ENCODE measurements at regions not wholly inside any gene's neighbourhood (a gene's known extent, or its start where the extent isn't known, plus 50 kb on each side); places are given as distances from the start of the nearest gene placed in this dataset.
A peak's percentile ranks its signal among the peaks of the same experiment; 100 is the strongest.

DNA sequence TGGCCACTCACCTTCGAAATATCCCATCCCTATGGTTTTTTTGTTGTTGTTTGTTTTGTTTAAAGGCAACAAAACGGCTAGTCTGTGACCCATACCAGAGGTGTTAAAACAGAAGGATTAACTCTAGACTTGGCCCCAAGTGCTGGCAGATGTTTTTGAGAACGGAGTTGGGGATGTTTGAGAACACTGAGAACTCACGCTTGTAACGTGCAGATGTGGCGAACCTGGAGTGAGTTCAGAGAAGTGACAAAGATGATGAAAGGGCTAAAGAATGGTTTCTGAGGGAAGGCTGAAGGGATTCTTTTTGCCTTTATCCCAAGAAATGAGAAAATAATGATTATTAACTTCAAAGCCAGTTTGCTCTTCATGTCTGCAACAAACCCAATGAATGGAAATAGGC is 286.5 kb downstream of the ZNF608 start:
- DNase-seq = no peak

DNA sequence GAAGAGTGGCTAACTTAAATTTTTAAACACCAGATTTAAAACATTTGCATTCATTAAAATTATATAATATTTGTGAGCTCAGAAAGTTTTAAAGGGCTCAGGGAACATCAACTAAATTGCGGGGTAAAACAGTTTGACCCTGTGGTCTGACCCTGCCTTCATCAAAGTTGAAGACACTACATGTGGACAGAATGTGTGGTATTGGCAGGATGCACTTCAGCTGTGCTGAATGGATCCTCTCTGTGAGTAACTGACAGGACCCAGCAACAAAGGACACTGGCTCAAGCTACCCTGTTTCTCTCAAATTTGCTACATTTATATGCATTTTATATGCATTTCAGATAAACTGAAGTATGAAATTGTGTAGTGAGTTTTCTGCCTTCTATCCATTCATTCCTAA is 288.5 kb downstream of the ZNF608 start:
- no peak for DNase-seq

DNA sequence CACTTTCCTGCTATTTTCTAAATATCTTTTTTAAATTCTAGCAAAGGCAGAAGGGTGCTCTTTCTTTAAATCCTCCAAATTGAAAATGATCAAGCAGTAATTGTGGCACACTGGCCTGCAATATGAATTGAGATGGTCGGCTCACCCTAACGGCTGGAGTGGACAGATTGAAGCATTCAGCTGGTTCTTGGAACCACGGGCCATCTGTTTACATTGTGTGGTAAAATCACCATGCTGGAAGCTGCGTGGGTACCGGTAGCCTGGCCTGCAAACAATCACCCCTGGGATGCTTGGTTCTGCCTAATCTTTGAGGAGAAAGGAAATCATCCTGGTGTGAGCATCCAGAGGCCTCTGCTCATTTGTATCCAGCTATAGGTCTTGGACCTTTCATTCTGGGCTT is 289.3 kb downstream of the ZNF608 start:
- DNase-seq = no peak

- DNase-seq = no peak
Measured at GRCh38 chr5:124456249-124456648, 290.2 kb downstream of the ZNF608 start.

- DNase-seq = no peak
Measured at GRCh38 chr5:124454081-124454480, 292.4 kb downstream of the ZNF608 start.

- peak; percentile 56 for DNase-seq
Measured at GRCh38 chr5:124453221-124454051, 293.0 kb downstream of the ZNF608 start.

DNA sequence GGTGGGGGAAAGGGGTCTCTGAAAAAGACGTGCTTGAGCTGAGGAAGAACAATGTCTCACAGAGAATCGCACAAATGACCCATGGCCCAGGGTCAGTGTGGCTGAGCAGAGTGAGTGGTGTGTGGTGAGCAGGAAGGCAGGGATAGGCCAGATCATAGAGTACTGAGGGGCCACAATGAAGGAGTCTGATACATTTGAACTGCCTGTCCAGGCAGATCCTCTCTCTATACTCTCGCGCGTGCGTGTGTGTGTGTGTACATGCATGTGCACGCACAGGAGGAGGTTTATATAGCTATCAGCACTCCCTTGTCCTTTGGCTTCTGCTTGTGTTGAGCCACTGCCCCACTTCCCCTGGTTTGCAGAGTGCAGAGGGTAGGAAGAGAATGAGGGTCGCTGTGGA is 294.0 kb downstream of the ZNF608 start:
- DNase-seq = no peak

GRCh38 chr5:124451721-124452383 is 294.6 kb downstream of the ZNF608 start:
- no peak for DNase-seq

DNA sequence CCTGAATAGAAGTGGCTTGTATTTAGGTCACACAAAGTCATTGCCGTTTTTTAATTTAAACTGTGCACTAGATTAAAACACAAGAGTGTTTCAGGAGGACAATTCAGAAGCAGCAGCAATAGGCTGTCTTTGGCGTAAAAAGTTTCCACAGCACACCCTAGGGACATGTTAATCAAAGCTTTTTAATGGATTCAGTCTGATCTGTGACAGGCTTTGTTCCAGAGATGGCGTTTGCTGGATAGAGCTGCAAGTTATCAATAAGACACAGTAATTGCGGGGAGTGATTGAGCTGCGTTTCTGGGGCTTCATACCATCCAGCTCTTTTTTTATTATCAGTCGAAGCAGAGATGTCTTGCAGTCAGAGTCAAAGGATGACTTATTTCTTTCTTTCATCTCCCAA is 300.3 kb downstream of the ZNF608 start:
- no peak for DNase-seq

GRCh38 chr5:124445070-124445619 is 301.3 kb downstream of the ZNF608 start:
- DNase-seq = no peak

DNA sequence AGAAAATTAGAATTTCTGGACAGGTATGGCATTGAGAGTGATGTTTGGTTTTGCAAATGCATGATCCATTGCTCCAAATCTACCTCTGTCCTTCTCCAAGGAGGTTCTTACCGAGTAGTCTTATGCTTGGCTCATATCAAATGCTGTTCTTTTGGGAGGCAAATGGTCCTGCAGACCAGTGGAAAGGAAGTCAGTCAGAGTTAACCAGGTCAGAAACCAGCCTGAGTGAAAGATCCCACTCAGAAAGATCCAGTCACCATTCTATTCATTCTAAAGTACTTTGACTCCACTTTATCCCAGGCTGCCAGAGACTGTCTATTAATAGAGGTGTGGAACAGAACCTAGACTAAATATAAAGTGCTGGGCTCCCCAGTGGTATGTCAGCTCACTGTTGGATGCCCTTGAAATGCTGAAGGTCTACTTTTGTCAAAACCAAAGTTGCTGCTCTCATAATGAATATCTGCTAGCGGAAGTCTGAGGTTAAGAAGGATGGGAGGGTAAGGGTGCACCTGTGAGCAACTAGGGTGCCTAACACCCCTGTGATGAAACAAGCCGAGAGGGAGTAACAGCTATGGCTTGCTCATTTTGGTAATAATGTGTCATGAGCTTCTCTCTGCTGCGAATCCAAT is 302.2 kb downstream of the ZNF608 start:
- DNase-seq = peak; percentile 77

- no peak for DNase-seq
Measured at GRCh38 chr5:124440471-124440870, 306.0 kb downstream of the ZNF608 start.

DNA sequence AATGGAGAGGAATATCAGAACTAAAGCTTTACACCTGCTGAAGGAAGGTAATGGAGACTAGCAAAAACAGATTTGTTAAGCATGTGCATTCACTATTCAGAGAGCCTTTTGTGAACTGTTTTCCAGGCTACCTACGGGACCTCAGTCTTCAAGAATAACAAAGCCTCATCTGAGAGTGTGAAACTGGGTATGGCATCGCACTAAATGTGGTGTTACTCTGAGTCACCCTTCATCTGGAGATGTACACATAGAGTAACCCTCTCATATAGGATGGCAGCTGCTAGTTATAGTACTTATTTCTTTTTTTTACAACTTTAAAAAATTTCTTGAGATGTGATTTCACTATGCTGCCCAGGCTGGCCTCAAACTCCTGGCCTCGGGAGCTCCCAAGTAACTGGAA is 306.8 kb downstream of the ZNF608 start:
- peak; percentile 29 for DNase-seq

GRCh38 chr5:124438903-124439281 is 307.5 kb downstream of the ZNF608 start:
- no peak for DNase-seq

DNA sequence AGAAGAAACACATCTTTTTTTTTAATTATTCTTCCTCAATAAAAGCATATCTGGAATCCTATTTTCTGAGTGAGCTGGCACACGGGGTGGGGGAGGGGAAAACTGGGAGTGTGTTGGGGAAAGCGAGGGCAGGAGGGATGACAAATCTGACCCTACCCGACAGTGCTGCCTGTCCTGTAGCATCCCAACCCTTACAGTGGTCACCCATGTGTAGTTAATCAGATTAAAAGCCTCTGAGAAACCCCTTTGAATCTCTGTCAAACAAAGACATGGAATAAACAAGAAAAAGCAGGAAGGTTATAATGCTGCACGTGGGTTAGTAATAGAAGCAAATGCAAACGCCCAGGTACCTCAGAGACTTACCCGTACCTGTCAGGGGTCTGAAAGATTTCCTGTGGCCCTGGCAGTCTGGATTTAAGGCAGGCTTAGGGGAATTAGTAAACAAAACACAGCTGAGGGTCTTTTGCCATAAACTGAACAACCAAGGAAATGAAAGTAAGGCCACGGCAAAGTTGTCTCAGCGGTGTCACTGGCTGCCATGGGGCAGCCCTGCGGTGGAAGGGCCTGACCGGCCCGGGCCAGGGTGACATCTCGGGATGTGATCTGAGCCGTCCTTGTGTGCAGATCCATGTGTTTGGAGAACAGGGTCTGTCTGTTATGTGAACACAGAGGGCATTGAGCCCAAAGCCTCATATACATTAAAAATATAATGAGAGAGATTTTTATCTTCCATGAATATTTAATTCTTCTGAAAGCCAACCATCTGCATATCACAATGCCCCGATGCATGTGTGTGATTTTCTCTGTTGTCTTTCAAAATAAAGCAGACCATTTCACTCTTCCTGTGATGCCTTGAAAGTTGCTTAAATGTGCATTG is 308.2 kb downstream of the ZNF608 start:
- DNase-seq = no peak

GRCh38 chr5:124436294-124436693 is 310.1 kb downstream of the ZNF608 start:
- no peak for DNase-seq

DNA sequence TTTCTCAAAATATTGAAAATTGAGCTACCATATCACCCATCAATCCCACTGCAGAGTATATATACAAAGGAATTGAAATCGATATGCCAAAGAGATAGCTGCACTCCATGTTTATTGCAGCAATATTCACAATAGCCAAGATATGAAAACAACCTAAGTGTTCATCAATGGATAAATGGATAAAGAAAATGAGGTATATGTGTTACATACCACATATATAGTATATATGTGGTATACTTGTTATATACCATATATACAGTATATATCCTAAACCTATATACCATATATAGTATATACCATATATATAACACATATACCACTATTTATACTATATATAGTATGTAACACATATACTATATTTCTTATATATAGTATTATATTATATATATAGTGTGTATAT is 313.3 kb downstream of the ZNF608 start:
- no peak for DNase-seq

DNA sequence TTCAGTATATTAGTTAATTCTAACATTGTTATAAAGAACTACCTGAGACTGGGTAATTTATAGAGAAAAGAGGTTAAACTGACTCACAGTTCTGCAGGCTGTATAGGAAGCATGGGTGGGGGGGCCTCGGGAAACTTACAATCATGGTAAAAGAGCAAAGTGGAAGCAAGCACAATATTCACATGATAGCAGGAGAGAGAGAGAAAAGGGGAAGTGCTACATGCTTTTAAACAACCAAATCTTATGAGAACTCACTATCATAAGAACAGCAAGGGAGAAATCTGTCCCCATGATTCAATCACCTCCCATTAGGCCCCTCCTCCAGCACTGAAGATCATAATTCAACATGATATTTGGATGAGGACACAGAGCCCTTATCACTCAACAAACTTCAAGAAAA is 324.9 kb downstream of the ZNF608 start:
- no peak for DNase-seq

- DNase-seq = no peak
Measured at GRCh38 chr5:124420952-124421351, 325.5 kb downstream of the ZNF608 start.

DNA sequence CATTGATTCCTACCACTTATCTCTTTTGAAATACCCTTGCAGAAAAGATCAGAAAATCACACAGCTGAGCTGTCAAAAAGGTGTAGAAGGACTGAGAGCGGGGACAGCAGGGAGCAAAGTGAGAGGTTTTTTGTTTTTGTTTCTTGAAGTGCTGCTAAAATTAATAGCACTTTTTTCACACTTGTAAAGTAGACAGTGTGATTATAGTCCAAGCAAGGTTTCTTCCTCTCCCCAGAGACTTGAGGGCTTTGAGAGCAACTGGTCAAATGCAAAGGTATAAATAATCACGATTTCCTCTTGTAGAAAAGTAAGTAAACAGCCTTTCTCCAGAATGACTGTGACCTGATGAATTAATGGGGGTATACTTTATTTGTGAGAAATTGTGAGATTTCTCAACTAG is 326.9 kb downstream of the ZNF608 start:
- DNase-seq = no peak

DNA sequence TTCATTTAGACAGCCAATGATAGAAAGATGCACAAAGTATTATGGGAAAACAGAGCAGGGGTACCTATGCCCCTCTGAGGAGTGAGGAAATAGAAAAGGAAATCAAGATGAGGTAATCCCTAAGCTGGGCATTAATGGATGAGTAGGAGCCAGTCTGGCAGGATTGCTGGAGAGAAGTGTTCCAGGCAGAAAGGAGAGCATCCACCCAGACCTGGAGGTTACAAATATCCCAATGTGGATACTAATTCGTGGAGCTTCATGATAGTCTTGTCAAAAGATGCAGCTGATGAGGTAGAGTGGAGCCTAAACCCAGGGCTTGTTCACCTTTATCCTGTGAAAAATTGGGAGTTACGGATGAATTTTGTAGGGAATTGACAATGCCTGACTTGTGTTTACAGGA is 328.0 kb downstream of the ZNF608 start:
- DNase-seq = no peak

GRCh38 chr5:124417196-124417595 is 329.2 kb downstream of the ZNF608 start:
- DNase-seq = no peak

- DNase-seq = no peak
Measured at GRCh38 chr5:124416627-124417026, 329.8 kb downstream of the ZNF608 start.
